HG02759 (cell line): ENCODE measurements at regions not wholly inside any gene's neighbourhood (a gene's known extent, or its start where the extent isn't known, plus 50 kb on each side); places are given as distances from the start of the nearest gene placed in this dataset.

Experiments
- ATAC-seq: cut with Tn5 transposase; IDR thresholded peaks from one replicate; pipeline ENCODE4 v1.9.1; 2021; ENCODE audit warnings: mild to moderate bottlenecking, moderate library complexity; ENCODE audit not compliant: unreplicated experiment

GRCh38 chr13:27014406-27015359 is 156.9 kb downstream of the USP12 start:
- ATAC-seq = no peak

DNA sequence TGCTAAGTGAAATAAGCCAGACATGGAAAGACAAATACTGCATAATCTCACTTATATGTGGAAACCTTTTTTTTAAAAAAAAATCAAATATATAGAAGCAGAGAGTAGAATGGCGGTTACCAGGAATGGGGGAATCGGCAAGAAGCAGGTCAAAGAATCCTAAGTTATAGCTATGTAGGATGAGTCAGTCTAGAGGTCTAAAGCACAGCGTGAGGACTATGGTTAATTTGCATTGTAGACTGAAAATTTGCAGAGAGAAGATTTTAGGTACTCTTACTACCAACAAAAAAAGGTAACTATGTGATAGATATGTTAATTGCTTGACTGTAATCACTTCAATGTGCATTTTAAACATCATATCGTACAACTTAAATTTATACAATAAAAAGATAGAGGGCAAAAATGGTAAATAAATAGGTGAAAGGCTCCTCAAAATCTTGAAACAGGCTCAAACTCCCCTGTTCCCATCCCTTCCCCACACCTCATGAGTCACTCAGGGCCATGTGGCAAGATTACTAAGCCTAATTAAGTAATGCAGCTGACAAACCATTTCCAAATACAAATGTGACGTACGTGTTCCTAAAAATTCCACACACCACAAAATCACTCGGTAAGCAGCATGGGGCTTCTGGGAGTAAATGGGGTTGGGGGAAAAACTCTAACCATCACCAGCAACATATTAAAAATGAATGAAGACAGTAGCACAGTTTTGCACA is 159.0 kb downstream of the USP12 start:
- ATAC-seq = no peak

- ATAC-seq = no peak
These were observed 159.9 kb downstream of the USP12 start for GRCh38 chr13:27011661-27012060.

GRCh38 chr13:27008733-27009132 is 162.9 kb downstream of the USP12 start:
- ATAC-seq = no peak

- no peak for ATAC-seq
These were observed 164.4 kb downstream of the USP12 start for GRCh38 chr13:27007166-27007565.

DNA sequence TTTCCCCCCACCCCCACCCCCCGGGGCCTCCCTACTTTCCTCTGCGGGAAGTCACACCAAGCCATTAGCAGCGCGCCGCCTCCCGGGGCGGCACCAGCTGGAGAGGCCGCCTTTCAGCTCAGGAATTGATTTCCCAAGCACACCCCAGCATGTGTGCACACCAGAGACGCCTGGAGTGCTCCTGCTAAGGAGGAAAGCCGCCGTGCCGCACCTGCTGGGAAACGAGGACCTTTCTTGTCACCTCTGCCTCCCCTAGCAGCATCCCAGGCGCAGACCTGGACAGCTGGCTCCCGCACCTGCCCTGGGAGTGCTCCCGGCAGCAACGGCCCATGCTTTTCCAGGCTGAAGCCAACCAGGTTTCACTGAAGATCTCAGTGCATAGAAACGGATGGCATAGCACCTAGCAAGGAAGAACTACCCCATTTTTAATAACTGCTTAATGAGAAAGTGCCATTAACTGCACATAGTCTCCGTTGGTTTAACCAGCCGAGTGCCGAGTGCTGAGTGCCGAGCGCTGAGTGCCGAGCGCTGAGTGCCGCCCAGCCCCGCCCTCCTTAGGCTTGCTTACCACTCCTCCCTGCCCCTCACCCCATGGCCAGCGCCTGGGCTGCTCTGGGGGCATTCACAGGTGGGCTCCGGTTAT is 165.0 kb downstream of the USP12 start:
- ATAC-seq = no peak

DNA sequence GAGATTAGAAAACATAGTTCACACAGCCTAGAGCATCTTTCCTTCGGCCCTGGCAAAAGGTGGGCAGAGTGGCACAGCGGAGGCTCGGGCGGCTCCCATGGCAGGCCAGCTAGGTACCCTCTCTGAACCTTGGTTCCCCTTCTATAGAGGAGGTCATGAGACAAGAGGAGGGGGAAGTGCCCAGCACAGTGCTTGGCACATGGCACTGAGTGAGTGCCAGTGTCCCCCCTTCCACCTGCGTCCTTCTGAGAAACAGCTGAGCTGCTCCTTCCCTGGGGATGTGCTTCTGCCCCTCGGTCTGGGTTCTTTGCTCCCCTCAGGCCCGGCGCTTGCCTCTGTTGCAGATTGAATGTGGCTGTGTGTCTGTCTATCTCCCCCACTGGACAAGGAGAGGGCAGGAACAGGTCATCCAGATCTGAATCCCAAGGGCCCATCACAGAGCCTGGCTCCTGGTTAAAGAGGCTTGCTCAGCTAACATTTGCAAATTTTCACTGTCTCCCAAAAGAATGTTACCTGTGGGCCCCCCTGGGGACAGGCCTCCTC is 165.6 kb downstream of the USP12 start:
- ATAC-seq = no peak

DNA sequence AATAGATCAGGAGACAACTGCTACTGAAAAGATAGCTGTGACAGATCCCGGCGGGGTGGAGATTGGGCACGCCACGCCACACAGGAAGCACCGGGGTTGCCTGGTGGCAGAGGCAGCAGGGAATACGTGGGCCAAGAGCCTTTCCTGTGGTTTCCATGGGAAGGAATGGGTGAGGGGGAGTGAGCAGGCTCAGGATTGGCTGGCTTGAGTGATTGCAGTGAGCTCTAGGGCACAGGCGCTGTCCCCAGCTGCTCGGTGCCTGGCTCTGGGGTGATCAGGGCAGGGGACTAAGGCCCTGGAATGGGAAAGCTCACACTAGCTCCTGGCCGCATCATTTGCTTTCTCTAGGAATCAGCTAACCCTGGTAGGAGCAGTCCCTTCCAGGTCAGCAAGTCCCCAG is 166.1 kb downstream of the USP12 start:
- no peak for ATAC-seq

DNA sequence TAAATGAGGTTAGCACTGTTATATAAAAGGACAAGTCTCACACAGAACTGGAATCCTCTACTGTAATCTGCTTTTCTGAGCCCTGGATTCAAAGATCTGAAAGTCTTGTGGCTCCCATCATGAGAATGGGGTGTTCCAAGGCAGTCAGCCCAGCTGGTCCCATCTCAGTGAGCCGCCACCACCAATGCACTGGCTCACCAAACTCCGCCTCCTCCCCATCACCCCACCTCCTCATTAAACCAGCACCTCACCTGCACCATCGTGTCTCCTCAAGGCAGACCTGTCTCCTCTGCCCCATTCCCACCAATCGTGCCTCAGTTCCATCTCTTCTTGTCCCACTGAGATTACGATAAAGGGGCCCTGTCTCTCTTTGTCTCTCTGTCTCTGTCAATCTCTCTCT is 166.7 kb downstream of the USP12 start:
- ATAC-seq = no peak

DNA sequence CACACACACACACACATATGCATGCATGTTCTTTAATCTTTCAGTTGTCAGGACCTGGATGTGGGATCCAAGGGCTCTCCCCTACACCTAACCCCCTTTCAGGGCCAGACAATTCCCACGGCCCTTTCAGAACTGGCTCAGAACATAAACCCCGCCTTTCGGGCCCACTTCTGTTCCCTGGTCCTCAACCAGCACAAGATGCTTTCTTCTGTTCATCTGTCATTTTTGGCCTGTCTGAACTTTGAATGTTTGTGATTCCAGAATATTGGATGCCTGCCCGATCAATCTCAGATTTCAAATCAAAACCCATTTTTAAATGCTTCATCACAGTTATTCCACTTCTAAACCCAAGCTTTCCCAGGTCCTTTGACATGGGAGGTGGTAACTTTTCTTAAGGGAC is 167.3 kb downstream of the USP12 start:
- no peak for ATAC-seq

GRCh38 chr13:27001705-27002104 is 169.9 kb downstream of the USP12 start:
- ATAC-seq = no peak

- no peak for ATAC-seq
These were observed 170.9 kb downstream of the USP12 start for GRCh38 chr13:27000686-27001085.

GRCh38 chr13:26999499-26999898 is 172.1 kb downstream of the USP12 start:
- no peak for ATAC-seq

DNA sequence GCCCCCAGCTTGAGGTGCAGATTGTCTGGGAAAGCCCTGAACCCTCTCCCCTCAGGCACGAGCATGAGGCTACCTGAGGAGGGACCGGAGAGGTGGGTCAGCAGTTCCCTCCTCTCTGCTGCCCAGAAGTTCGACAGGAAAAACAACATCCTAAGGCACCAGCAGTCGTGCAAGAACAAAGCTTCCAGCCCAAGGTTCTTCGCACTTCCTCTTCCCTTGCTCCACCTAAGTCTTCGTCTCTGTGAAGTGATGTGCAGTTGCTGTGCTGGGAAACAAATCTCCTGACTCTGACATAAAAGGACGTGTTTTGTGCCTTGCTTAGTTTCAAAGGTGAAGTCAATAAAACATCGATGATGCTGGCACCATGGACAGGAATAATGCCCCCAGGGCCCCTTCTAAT is 173.3 kb downstream of the USP12 start:
- no peak for ATAC-seq

DNA sequence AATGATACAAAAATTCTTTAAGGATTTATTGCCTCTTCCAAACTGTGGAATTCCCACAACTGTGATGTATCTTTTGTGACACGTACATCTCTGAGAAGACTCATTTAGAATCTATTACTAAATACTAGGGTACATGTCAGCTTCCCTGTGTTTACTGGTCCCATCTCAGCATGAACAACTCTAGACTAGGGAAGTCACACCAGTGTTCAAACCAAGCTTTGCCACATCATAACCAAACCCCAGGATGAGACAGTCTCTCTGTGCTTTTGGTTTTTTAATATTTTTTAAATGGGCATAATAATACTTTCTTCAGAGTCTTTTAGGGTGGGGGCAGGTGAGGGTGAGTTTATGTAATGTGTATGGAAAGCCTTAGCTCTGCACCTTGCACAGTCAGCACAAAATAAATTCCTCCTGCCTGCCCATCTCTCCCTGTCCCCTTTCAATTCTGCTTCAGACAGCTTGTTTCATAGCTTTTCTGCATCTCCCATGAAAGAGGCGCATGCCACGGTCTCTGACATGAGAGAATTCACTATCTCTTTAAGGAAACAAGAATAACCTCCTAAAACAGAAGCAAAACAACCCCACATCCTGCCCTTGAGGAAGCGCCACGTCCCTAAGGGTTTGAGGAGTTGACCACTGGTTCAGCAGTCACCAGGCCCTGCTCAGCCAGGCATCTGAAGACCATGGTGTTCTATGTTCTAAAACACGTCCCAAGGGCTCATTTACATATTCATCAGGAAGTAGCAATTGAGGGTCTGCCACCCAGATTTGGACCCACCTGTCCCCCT is 174.5 kb downstream of the USP12 start:
- ATAC-seq = peak; percentile 92

- no peak for ATAC-seq
These were observed 176.5 kb downstream of the USP12 start for GRCh38 chr13:26995159-26995558.

GRCh38 chr13:26993780-26994179 is 177.8 kb downstream of the USP12 start:
- ATAC-seq = no peak

GRCh38 chr13:26992951-26993719 is 178.5 kb downstream of the USP12 start:
- ATAC-seq = no peak

- no peak for ATAC-seq
These were observed 180.0 kb downstream of the USP12 start for GRCh38 chr13:26991508-26992181.
